HG02642 (cell line): ENCODE measurements at regions not wholly inside any gene's neighbourhood (a gene's known extent, or its start where the extent isn't known, plus 50 kb on each side); places are given as distances from the start of the nearest gene placed in this dataset.

Experiments used
- ATAC-seq: cut with Tn5 transposase; IDR thresholded peaks from one replicate; pipeline ENCODE4 v1.9.1; 2021; ENCODE audit warnings: mild to moderate bottlenecking; ENCODE audit not compliant: unreplicated experiment, poor library complexity

DNA sequence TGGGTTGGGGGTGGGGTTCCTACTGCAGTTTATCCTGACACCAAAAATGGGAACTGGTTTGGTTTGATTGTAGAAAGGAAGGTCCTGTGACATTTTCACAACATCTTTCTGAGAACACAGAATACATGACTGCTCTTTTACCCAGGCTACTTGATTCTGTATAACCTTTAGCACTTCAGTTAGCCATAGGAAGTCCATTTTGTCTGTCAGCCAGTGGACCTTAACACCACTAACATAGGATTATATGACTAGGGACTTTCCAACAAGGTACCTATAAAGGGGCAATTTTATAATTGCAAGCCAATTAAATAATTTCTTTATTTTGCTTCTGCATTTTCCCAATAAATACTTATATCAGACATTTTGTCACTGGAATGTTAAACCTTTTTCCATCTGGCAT is 489.2 kb upstream of the MIS18BP1 start:
- ATAC-seq = no peak

GRCh38 chr14:45728434-45729225 is 475.6 kb upstream of the MIS18BP1 start:
- ATAC-seq = no peak

- no peak for ATAC-seq
Observed at GRCh38 chr14:45727133-45727532, 474.1 kb upstream of the MIS18BP1 start.

DNA sequence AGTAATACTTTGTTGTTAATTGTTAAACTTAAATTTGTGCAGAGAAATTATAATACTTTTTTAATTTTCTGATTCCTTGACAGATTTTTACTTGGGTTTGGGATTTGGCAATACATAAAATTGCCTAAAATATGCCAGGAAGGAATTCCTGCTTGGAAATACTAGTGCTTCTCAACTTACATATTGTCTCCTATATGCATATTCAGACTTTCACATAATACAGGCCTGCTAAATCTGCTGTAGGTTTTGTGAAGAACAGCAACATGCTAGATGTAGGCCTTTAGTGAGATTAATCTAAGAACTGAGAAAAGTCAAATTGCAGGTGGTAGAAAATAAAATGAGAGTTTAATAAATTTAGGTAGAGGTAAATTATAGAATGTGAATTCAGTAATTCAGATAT is 468.5 kb upstream of the MIS18BP1 start:
- ATAC-seq = no peak

- ATAC-seq = no peak
Observed at GRCh38 chr14:45716572-45716971, 463.6 kb upstream of the MIS18BP1 start.

- ATAC-seq = no peak
Observed at GRCh38 chr14:45715946-45716345, 462.9 kb upstream of the MIS18BP1 start.

DNA sequence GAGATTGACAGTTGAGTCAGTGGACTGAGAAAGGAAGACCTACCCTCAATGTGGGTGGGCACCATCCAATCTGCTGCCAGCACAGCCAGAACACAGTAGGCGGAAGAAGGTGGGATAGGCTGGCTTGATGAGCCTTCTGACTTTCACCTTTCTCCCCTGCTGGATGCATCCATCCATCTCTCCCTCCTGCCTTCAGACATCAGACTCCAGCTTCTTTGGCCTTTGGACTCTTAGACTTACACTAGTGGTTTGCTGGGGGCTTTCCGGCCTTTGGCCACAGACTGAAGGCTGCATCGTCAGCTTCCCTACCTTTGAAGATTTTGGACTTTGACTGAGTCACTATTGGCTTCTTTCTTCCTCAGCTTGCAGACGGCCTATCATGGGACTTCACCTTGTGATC is 456.5 kb upstream of the MIS18BP1 start:
- ATAC-seq = no peak

DNA sequence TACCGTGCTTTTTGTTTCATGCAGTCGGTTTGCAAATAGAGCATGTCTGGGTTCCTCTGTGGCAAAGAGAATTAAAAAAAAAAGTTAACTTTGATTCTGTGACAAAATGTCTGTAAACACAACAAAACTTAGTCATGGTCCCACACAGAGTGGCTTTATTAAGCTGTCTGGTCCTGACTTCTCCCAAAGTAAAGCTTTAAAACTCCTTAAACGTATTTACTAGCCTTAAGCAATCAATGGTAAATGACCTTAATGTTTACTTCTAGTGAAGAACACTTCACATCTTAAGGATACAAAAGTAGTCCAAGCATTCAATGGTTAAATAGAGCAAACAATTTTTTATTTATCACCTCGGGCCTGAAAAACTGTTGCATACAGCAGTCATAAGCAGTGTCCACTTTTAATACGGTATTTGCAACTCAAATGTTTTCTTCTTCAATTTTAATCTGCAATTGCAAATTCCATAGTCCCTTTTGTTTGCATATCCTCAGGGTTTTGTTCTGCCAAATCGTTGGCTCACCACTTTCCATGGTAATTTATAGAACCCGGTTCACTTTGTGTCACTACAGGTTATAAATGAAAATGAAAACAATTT is 453.0 kb upstream of the MIS18BP1 start:
- ATAC-seq = no peak

DNA sequence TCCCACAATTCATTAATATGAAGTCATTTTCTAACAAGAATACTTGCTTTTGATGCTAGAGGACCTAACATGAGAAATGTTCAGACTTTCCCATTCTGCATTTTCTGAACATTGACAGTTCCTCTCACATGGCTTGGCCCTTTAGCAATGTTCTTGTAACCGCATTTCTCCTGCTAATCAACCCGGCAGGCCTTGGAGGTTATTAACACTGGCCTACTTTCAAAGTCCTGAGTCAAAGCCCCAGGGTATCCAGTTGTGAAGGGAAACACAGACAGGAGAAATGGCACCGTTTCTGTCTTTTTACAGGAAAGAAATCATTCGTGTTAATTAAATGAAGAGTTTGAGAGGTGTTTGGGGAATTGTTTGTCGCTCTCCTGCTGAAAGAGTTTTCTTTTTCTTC is 446.5 kb upstream of the MIS18BP1 start:
- no peak for ATAC-seq

DNA sequence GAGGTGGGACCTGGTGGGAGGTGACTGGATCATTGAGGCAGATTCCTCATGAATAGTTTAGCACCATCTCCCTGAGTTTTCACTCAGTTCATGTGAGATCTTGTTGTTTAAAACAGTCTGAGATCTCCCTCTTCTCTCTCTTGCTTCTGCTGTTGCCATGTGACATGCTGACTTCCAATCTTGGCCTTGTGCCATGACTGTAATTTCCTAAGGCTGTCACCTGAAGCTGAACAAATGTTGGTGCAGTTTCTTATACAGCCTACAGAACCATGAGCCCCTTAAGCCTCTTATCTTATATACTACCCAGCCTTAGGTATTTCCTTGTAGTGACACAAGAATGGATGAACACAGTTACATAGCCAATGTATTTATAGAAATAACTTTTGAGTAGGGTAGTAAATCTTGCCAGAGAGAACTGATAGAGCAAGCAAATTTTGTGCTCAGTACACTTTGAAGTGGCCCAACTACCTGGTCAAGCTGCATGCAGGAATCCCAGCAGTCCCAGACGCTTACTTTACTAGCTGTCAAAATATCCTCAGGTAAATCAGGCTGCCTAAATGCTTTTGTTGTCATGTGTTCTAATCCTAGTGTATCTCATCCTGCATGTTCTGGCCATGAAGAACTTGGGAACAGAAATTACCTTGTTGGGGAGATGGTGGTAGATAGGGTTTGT is 445.6 kb upstream of the MIS18BP1 start:
- no peak for ATAC-seq

GRCh38 chr14:45686771-45687170 is 433.8 kb upstream of the MIS18BP1 start:
- no peak for ATAC-seq

DNA sequence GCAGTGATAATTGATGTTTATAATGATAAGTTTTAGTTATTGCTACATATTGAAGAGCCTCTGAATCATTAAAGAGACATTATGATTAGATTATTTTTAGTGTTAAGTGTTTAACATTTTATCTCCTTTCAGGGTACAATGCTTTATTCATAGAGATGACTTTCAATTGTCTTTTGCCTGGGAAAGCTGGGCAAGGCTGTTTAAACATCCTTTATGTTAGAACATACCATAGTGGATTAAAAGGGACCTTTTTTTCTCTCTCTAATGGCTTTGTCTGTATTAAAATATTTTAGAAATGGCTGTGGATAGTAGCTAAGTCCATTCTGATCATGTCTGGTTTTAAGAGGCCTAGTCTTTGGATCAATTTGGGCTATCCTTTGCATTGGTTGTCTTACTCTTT is 427.5 kb upstream of the MIS18BP1 start:
- ATAC-seq = no peak

GRCh38 chr14:45679853-45680252 is 426.9 kb upstream of the MIS18BP1 start:
- no peak for ATAC-seq

GRCh38 chr14:45678163-45678562 is 425.2 kb upstream of the MIS18BP1 start:
- ATAC-seq = no peak

GRCh38 chr14:45673420-45673819 is 420.4 kb upstream of the MIS18BP1 start:
- ATAC-seq = no peak

DNA sequence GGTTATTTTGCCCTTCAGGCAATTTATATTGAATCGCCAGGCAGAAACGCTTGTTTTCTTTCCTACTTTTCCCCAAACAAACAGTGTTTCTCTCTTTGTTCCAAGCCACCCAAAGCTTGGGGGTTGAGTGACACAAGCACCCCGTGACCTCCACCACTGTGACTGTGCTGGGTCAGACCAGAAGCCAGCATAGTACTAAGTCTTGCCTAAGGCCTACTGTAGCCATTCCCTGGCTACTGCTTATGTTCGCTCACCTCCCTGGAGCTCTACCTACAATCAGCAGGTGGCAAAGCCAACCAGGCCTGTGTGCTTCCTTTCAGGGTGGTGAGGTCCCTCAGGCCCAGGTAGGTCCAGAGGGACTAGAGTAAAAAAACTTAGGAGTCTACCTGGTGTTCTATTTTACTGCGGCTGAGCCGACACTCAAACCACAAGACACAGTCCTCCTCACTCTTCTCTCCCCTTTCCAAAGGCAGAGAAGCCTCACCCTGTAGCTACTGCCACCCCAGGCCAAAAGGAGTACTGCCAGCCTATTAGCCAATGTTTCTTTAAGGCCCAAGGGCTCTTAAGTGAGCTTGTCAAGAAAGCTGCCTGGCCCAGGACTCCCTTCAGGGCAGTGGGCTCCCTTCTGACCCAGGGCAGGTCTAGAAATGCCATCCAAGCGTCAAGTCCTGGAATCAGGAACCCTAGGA is 411.8 kb upstream of the MIS18BP1 start:
- ATAC-seq = no peak

DNA sequence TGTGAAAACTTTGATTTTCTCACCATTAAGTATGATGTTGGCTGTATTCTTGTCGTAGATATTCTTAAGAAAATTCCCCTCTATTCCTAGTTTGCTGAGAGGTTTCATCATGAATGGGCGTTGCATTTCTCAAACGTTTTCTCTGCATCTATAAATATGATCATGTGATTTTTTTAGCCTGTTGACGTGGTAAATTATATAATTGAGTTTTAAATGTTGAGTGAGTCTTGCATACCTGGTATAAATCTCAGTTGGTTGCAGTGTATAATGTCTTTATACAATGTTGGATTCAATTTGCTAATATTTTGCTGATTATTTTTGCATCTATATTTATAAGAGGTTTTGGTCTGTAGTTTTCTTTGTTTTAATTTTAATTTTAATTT is 405.9 kb upstream of the MIS18BP1 start:
- ATAC-seq = no peak

GRCh38 chr14:45658226-45658916 is 405.4 kb upstream of the MIS18BP1 start:
- no peak for ATAC-seq

- no peak for ATAC-seq
Observed at GRCh38 chr14:45651890-45652289, 398.9 kb upstream of the MIS18BP1 start.

- ATAC-seq = no peak
Observed at GRCh38 chr14:45650754-45651153, 397.8 kb upstream of the MIS18BP1 start.
